Dermis blood vessel endothelial cell (primary cell): ENCODE measurements at regions not wholly inside any gene's neighbourhood (a gene's known extent, or its start where the extent isn't known, plus 50 kb on each side); places are given as distances from the start of the nearest gene placed in this dataset.

Experiments
- DNase-seq: peaks from one replicate; pipeline ENCODE4 v3.0.0; 2010

DNA sequence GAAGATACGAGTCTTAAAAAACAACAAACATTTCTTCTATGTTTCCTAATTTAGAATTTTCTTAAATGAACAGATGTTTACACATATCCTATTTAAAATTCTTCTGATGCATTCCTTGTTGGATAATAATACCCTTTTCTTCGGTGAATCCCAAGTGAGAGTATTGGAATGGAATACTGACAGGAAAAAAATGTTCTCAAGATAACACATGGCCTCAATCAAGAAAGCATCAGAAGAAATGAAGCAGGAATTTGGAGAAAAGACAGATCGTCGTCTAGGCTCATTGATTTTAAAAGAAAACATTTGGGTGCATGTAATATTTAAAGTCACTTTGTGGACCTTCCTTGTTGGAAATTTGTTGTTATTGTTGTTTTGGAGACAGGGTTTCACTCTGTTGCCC lies 196.9 kb upstream of the ANK2 start:
- no peak for DNase-seq

GRCh38 chr4:112853662-112854256 lies 195.7 kb upstream of the ANK2 start:
- peak; percentile 4 for DNase-seq

GRCh38 chr4:112854420-112854819 lies 195.0 kb upstream of the ANK2 start:
- no peak for DNase-seq

- DNase-seq = no peak
Observed at GRCh38 chr4:112855058-112855457, 194.4 kb upstream of the ANK2 start.

DNA sequence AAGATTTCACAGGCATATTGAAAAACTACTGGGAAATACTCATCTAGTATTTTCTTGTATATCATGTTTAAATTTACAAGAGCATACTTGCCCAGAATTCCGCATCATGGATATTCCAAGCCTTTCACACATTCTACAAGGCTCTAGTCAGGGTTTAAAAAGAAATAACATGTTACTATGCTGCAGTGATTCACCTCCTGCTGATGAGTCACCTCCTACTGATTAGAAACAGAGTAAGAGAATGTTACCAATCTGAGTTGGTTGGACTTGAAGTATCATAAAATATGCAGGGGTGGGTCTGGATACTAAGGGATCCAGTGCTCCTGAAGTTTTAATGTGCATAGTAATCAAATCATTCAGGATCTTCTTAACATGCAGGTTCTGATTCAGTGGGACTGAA lies 192.0 kb upstream of the ANK2 start:
- DNase-seq = peak; percentile 20

DNA sequence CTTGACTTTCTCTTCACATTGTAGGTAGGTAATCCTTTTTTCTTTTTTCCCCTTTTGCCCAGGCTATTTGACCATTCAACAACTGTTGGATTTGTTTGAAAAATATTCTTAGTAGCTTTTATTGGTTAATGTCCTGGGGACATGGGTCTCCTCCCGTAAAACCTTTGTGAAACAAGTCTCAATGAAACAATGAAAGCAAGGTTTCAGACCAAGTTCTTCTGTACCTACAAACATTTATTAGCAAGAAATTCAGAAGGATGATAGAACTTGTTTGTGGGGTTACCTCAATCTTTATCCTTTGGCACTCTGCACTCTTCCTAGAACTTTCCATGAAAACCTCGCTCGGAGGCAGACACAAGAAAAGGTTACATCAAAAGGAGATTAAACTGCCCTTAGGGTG lies 190.7 kb upstream of the ANK2 start:
- DNase-seq = no peak

- no peak for DNase-seq
Observed at GRCh38 chr4:112859456-112860184, 189.8 kb upstream of the ANK2 start.

- no peak for DNase-seq
Observed at GRCh38 chr4:112860830-112861690, 188.4 kb upstream of the ANK2 start.

GRCh38 chr4:112861691-112862674 lies 187.5 kb upstream of the ANK2 start:
- no peak for DNase-seq

- no peak for DNase-seq
Observed at GRCh38 chr4:112865443-112865842, 184.0 kb upstream of the ANK2 start.

- DNase-seq = no peak
Observed at GRCh38 chr4:112876316-112876715, 173.1 kb upstream of the ANK2 start.

GRCh38 chr4:112881842-112882241 lies 167.6 kb upstream of the ANK2 start:
- DNase-seq = no peak

DNA sequence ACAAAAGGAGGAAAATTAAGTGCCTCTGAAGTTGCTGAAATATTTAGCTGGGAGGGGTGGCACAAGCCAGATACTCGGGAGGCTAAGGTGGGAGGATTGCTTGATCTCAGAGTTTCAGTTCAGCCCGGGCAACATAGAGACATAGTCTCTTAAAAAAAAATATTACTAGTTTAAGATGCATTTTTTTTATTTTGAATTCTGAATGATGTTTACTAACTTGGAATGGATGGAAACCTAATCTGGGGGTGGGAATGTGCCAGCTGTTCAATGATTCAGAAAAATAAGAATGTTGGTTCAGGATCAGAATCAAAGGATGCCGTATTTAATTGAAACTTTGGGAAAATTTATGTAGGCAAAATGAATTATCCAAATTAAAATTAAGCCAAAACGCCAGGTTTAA lies 167.2 kb upstream of the ANK2 start:
- no peak for DNase-seq

- DNase-seq = no peak
Observed at GRCh38 chr4:112884406-112884805, 165.0 kb upstream of the ANK2 start.

- no peak for DNase-seq
Observed at GRCh38 chr4:112885897-112886296, 163.6 kb upstream of the ANK2 start.

DNA sequence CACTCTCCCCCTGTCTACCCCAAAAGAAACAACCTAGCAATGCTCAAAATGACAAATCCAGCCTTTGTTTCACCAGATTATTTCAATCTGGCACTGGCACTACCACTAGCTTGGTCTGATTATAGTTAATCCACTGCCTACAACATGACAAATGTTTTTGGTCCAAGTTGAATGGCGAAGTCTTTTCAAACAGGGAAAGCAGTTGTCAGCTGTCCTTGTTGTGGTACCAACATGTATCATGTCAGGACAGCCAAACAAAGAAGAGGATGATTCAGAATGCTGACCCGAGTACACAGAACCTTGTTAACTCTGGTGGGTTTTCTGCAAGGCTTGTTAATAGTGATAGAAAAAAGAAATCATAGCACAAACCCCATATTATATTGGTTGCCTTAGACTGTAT lies 160.8 kb upstream of the ANK2 start:
- no peak for DNase-seq

- DNase-seq = no peak
Observed at GRCh38 chr4:112889199-112889598, 160.3 kb upstream of the ANK2 start.

GRCh38 chr4:112889619-112890527 lies 159.6 kb upstream of the ANK2 start:
- DNase-seq = no peak

GRCh38 chr4:112894480-112894879 lies 155.0 kb upstream of the ANK2 start:
- DNase-seq = no peak

- DNase-seq = no peak
Observed at GRCh38 chr4:112894951-112895350, 154.5 kb upstream of the ANK2 start.
